Lower lobe of right lung (tissue), 2 donors: ENCODE measurements at regions not wholly inside any gene's neighbourhood (a gene's known extent, or its start where the extent isn't known, plus 50 kb on each side); places are given as distances from the start of the nearest gene placed in this dataset.

ENCODE experiments used
- ATAC-seq, 2 donors: fragments of 200-7000 bp; cut with Tn5 transposase; one replicate each; pipeline ENCODE4 v1.9.1; 2020 to 2022; ENCODE audit warnings: mild to moderate bottlenecking in 2 of 2, moderate library complexity in 2 of 2
- DNase-seq: peaks from one replicate; pipeline ENCODE4 v3.0.0-alpha.2; 2020
- H3K27ac ChIP-seq: fragments of 200-600 bp; one replicate; pipeline ENCODE4 v1.8.0; 2022
- H3K27me3 ChIP-seq: fragments of 200-600 bp; one replicate; pipeline ENCODE4 v1.8.0; 2022; ENCODE audit warnings: low read depth
- H3K36me3 ChIP-seq: fragments of 200-600 bp; one replicate; pipeline ENCODE4 v1.8.0; 2022; ENCODE audit warnings: mild to moderate bottlenecking
- H3K4me1 ChIP-seq: fragments of 200-600 bp; one replicate; pipeline ENCODE4 v1.8.0; 2022
- H3K4me3 ChIP-seq: fragments of 200-600 bp; one replicate; pipeline ENCODE4 v1.8.0; 2022; ENCODE audit warnings: mild to moderate bottlenecking
- H3K9me3 ChIP-seq: fragments of 200-600 bp; one replicate; pipeline ENCODE4 v1.8.0; 2022
- CTCF ChIP-seq: fragments of 200-600 bp; IDR thresholded peaks from one replicate; pipeline ENCODE4 v1.8.0; 2022; ENCODE audit warnings: antibody characterized with exemption, mild to moderate bottlenecking
- intact Hi-C: fragments of 100-400 bp; cut with DNase I; formaldehyde crosslinking; loops from one replicate; pipeline ENCODE4 v1.11.0; 2022
- donor health status: DM: no; HTN: yes; CAD: no; lungs with severe emphysema.

- intact Hi-C loops, result no loop called here
- Histone ChIP-seq H3K4me1 (no peaks in the 10 kb centered on the region), H3K4me3 (no peak overlapping the region), H3K27ac (no peak overlapping the region), H3K36me3 (no peaks in the 10 kb centered on the region), H3K27me3 (peaks cover 3% of the 10 kb centered on the region), H3K9me3 (no peaks in the 10 kb centered on the region)
- ATAC-seq, result no peak
- no peak for TF ChIP-seq CTCF
- DNase-seq, result no peak
Measured at GRCh38 chr3:13215940-13216546, 142.8 kb upstream of the IQSEC1 start.

GRCh38 chr3:13214847-13215472 lies 141.7 kb upstream of the IQSEC1 start:
- Histone ChIP-seq H3K27ac (no peak overlapping the region), H3K27me3 (peaks cover 3% of the 10 kb centered on the region), H3K9me3 (no peaks in the 10 kb centered on the region), H3K4me3 (no peak overlapping the region), H3K4me1 (no peaks in the 10 kb centered on the region), H3K36me3 (no peaks in the 10 kb centered on the region)
- no peak for TF ChIP-seq CTCF
- intact Hi-C loops, result no loop called here
- ATAC-seq (no peak), DNase-seq (no peak)

- H3K9me3 ChIP-seq, result no peaks in the 10 kb centered on the region
- DNase-seq, result peak; percentile 44
Measured at GRCh38 chr3:13213911-13214846, 140.9 kb upstream of the IQSEC1 start.

GRCh38 chr3:13213490-13213889 lies 140.3 kb upstream of the IQSEC1 start:
- H3K4me1 ChIP-seq, result no peaks in the 10 kb centered on the region
- ATAC-seq (no peak), DNase-seq (no peak)
- intact Hi-C loops, result no loop called here
- no peak overlapping the region for H3K4me3 ChIP-seq
- H3K27ac ChIP-seq, result no peak overlapping the region
- no peak for TF ChIP-seq CTCF
- H3K27me3 ChIP-seq, result peaks cover 3% of the 10 kb centered on the region
- no peaks in the 10 kb centered on the region for H3K9me3 ChIP-seq
- no peaks in the 10 kb centered on the region for H3K36me3 ChIP-seq

More at GRCh38 chr3:13213911-13214846, 140.9 kb upstream of the IQSEC1 start:
- peaks cover 3% of the 10 kb centered on the region for H3K27me3 ChIP-seq
- no peak overlapping the region for H3K27ac ChIP-seq
- ATAC-seq, result no peak
- intact Hi-C loops, result no loop called here
- H3K4me3 ChIP-seq, result no peak overlapping the region
- H3K36me3 ChIP-seq, result no peaks in the 10 kb centered on the region
- no peak for TF ChIP-seq CTCF
- H3K4me1 ChIP-seq, result no peaks in the 10 kb centered on the region

- no peak overlapping the region for H3K4me3 ChIP-seq
- no peaks in the 10 kb centered on the region for H3K4me1 ChIP-seq
- TF ChIP-seq CTCF, result no peak
- no peaks in the 10 kb centered on the region for H3K9me3 ChIP-seq
- H3K36me3 ChIP-seq, result no peaks in the 10 kb centered on the region
- intact Hi-C loops, result no loop called here
- DNase-seq (peak; percentile 20), ATAC-seq (no peak)
- peaks cover 3% of the 10 kb centered on the region for H3K27me3 ChIP-seq
- H3K27ac ChIP-seq, result no peak overlapping the region
Measured at GRCh38 chr3:13211605-13212210, 138.5 kb upstream of the IQSEC1 start.
